Stimulated activated naive CD4-positive, alpha-beta T cell (primary cell): ENCODE measurements at regions not wholly inside any gene's neighbourhood (a gene's known extent, or its start where the extent isn't known, plus 50 kb on each side); places are given as distances from the start of the nearest gene placed in this dataset.

Source experiments
- DNase-seq, 6 experiments: peaks; one replicate each; lab custom pipeline; 2025; lab: John Stamatoyannopoulos, UW

GRCh38 chr9:80009204-80009603 lies 437.4 kb downstream of the TLE4 start:
- no peak for DNase-seq

- DNase-seq = no peak
Observed at GRCh38 chr9:80004714-80005113, 432.9 kb downstream of the TLE4 start.

DNA sequence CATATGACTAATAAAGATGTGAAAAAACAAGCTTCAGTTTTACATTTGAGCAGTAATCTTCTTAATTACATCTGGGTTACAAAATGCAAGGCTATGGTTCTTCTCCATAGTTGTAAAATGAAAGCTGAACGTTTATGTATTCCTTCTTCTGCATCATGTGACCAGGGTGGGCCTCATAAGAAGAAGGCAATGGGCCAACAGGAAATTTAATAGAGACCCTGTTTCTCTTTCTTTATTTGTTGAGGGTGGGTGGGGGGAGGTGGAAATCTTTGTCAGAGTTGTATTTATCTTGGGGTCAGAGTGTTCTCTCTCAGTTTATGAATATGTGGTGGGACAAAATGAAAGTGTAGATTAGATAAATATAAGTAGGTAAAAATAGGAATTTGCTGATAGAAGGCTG lies 418.8 kb downstream of the TLE4 start:
- no peak for DNase-seq

DNA sequence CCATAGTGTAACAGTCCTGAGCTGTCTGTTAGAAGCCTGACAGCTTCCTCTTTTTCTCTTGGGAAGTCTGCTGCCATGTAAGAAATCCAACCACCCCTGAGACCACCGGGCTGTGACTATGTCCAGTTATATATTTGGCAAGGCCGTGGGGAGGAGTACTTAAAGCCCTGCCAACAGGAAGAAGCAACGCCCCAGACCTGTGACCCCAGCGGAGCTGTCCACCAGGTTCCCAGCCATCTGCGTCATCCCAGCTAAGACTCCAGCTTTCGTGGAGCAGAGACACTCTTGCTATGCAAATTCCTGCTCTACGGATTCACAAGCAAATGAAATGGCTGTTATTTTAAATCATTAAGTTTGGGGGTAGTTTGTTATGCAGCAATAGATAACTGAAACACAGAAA lies 417.3 kb downstream of the TLE4 start:
- DNase-seq = no peak

- DNase-seq = no peak
Observed at GRCh38 chr9:79988126-79988525, 416.4 kb downstream of the TLE4 start.

GRCh38 chr9:79986437-79986836 lies 414.7 kb downstream of the TLE4 start:
- DNase-seq = no peak

DNA sequence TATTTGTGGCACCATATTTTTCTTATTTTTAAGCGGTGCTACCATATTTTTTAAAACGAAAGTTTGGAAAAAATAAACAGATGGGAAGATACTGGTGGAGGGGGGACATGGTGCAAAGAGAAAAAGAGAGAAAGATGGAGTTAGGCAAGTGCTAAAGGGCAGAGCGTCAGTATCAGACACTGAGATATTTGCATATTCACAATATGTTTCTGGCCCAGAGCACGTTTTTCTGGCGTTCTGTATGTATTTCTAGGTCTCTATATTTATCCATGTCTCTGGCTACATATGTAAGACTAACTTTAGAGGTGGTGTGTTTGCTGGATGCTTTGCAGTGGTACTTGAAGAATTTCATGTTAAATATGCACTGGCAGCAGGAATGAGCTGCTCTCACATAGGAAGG lies 414.0 kb downstream of the TLE4 start:
- no peak for DNase-seq

GRCh38 chr9:79985264-79985663 lies 413.5 kb downstream of the TLE4 start:
- no peak for DNase-seq

GRCh38 chr9:79984429-79985067 lies 412.8 kb downstream of the TLE4 start:
- no peak for DNase-seq

DNA sequence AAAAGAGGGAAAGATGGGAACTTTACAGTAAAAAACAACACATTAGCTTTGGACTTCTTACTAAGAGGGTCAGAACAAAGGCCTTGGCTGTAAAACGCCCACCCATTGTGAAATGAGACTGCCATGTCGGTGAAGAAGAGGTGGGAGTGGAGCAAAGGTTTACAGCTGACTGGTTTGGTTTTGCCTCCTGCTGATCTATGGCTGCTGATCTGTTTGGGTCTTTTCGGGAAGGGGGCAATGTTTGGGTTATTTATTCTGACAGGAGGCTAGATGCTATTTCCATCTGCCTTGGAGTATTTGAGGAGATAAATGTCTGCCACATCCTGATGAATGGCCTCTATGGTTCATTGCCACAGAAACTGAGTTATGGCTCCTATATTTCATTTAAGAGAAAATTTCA lies 408.7 kb downstream of the TLE4 start:
- no peak for DNase-seq

- no peak for DNase-seq
Observed at GRCh38 chr9:79977510-79978197, 405.9 kb downstream of the TLE4 start.

DNA sequence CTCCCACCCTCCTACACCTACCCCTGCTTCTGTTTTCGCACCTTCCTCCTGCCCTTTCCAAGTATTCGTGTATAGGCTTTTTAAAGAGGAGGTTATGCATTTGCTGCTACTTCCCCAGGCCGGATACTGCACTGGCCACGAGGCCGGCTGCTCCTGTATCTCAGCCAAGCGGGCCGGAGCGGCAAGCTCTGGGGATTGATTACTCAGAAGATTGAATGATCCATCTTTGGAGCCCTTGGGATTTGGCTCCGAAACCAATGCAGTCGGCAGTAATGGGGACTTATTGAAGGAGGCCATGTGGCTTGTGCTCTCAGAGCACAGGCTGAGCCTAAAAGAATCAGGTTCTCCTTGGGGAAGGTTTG lies 405.3 kb downstream of the TLE4 start:
- no peak for DNase-seq

DNA sequence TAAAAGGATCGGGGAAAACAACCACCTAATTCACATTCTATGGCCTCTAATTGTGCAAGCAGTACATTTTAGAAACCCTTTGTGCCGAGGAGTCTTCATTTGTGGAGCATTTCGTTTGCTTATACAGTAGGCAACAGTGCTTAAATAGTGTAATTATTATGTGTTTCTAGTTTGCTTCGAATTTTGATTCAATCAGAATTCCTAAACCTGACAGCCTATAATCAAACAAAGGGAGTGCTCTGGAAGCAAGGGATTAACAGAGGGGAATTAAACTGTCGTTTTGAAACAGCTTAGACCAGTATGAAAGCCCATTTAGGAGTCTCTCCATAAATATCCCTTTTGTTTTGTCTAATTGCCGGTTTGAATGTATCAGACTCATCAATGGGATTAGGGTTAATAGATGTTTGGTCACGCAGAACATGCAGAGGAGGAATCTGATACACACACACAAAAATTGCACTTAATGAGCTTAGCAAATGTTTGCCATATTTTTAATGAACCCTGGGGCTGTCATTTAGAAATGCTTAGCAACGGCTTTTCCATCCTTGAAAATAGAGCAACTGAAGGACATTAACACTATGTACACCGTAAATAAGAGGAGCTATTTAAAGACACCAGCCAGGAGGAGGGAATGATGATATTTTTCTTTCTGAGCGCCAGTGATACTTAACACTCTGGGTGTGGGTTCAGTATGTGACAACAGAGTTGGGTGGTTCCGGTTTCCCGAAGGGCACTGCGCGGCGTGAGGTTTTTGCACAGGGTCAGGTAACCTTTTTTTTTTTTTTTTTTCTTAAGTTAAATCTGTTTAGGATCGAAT lies 404.7 kb downstream of the TLE4 start:
- no peak for DNase-seq

DNA sequence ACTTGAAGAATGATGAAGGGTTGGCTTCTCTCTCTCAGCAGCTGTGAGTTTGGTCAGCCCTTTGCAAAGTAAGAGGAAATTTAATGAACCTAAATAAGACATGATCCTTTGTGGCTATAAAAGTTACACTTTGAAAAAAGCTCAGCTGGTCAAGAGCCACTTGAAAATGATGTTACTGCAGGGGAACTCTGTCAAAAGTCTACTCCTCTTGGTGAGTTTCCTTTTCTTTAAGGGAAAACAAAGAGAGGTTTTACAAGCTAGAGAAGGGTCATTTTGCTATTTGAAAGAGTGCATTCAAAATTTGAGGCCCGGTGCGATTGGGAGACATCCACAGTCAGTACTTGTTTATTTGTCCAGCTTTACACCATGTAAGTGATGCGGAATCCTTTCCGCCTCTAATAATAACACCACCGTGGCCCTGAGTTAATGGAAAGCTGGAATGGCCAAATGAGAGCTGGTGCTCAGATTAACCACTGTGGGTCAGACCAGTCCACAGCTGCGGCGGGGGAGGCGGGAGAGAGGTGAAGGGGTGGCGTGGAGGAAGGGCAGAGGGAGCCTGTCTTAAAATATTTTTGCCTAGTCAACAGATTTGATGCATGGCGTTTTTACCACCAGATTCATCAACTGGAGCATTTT lies 404.0 kb downstream of the TLE4 start:
- DNase-seq = no peak

- DNase-seq = no peak
Observed at GRCh38 chr9:79974806-79975422, 403.1 kb downstream of the TLE4 start.

GRCh38 chr9:79973627-79974026 lies 401.9 kb downstream of the TLE4 start:
- no peak for DNase-seq

- no peak for DNase-seq
Observed at GRCh38 chr9:79970146-79970425, 398.3 kb downstream of the TLE4 start.

DNA sequence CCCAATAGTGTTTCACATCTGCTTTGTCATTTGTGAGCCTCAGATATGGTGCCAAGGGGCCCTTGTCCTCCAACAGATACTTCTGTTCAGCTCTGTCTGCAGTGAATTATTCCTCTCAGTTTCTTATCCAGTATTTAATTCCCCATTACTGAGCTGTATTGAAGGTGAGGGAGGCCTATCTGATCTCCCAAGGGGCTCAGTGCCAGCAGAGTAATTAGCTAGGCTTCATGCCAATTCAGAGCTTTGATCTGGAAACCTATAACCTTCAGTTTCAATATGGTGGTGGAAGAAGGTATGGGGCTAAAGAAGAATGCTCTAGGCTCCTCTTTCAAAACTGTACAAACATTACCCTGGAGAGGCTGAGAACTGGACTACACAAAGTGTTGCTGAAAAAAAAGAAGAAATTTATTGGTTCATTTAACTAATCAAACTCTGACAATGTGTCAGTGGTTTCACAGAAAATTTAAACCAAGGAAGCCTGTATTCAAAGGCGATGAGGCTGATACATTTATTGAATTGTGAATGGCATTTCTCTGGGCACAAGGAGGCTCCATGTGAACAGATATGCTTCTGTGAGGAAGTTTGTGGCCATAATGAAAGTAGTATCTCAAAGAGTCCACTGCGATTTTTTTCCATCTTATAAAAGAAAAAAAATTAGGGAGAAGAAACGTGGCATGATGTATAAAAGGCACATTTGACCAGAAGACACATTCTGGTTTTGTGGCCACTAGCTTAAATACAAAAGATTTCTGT lies 397.8 kb downstream of the TLE4 start:
- no peak for DNase-seq

DNA sequence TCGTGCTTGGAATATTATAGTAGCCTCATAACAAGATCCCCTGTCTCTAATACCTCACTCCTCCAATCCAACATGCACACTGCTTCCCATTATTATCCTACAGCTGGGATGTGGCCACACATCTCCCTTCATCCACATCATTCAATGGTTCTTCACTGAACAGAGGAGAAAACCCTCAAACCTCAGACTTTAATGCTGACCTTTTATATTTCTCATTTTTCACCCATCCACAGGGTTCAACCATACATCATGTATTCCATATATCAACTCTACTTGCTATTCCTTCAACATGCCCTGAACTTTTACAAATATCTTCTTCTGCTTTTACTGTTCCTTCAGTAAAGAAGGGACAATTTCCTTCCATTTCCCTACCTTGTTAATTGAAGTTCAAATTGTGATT lies 396.8 kb downstream of the TLE4 start:
- DNase-seq = no peak

- no peak for DNase-seq
Observed at GRCh38 chr9:79962836-79963235, 391.1 kb downstream of the TLE4 start.

GRCh38 chr9:79962150-79962549 lies 390.4 kb downstream of the TLE4 start:
- DNase-seq = no peak

GRCh38 chr9:79955300-79955699 lies 383.5 kb downstream of the TLE4 start:
- no peak for DNase-seq
